A549 (cell line): ENCODE measurements at regions not wholly inside any gene's neighbourhood (a gene's known extent, or its start where the extent isn't known, plus 50 kb on each side); places are given as distances from the start of the nearest gene placed in this dataset.

Source experiments
- ATAC-seq, 2 experiments: fragments of 200-7000 bp in 1 of 2; fragments of >200 bp in 1 of 2; cut with Nextera tagmentation in 1 of 2; cut with Tn5 transposase in 1 of 2; 3 replicates each; pipeline versions ENCODE4 v1.8.0 to v1.9.1; 2018 to 2020; ENCODE audit warnings: mild to moderate bottlenecking in 1 of 2, moderate library complexity in 1 of 2
- CTCF ChIA-PET: fragments of 300-600 bp; sonication (Branson Sonifier 250); formaldehyde crosslinking; extraction: SDS; loops from one replicate; lab custom pipeline; 2021; ENCODE audit warnings: antibody characterized with exemption, inconsistent platforms; lab: Yijun Ruan, JAX
- POLR2A ChIA-PET: fragments of 350-600 bp; formaldehyde crosslinking; extraction: SDS; loops from one replicate; lab custom pipeline; 2021; ENCODE audit warnings: antibody characterized with exemption, inconsistent platforms; lab: Yijun Ruan, JAX
- DNase-seq, 2 experiments: peaks; one replicate each; pipeline versions ENCODE4 v3.0.0 to v3.0.0-alpha.2; 2011 to 2016; ENCODE audit warnings: low read depth in 1 of 2, low spot score in 1 of 2
- FAIRE-seq: peaks from 2 replicates; lab custom pipeline; 2011; peaks lifted over from hg19 to GRCh38; lab: Jason Lieb, UNC
- H3K27ac ChIP-seq, 2 experiments: fragments of >200 bp; sonication (Bioruptor Twin); formaldehyde crosslinking; 3 replicates each; pipeline ENCODE4 v1.5.1; 2016 to 2017
- H3K4me1 ChIP-seq: fragments of >200 bp; sonication (Bioruptor Twin); formaldehyde crosslinking; 3 replicates; pipeline ENCODE4 v1.6.1; 2016
- H3K4me2 ChIP-seq: fragments of >200 bp; sonication (Bioruptor Twin); formaldehyde crosslinking; 3 replicates; pipeline ENCODE4 v1.6.1; 2016
- H3K4me3 ChIP-seq: fragments of >200 bp; sonication (Bioruptor Twin); formaldehyde crosslinking; 3 replicates; pipeline ENCODE4 v1.5.1; 2016
- H3K9me3 ChIP-seq: fragments of >200 bp; sonication (Bioruptor Twin); formaldehyde crosslinking; 3 replicates; pipeline ENCODE4 v1.6.1; 2016
- BHLHE40 ChIP-seq: IDR thresholded peaks from 2 replicates; pipeline ENCODE4 v1.6.1; 2012; ENCODE audit warnings: low read depth, low read length, inconsistent platforms
- CBX2 ChIP-seq: fragments of 200-600 bp; sonication (generic); IDR thresholded peaks from 2 replicates; pipeline ENCODE4 v1.6.1; 2016; ENCODE audit warnings: low read depth, mild to moderate bottlenecking, borderline replicate concordance
- CBX8 ChIP-seq: fragments of 200-600 bp; sonication (generic); IDR thresholded peaks from 2 replicates; pipeline ENCODE4 v1.6.1; 2016
- CEBPB ChIP-seq, 2 experiments: fragments of >200 bp in 1 of 2; sonication (Bioruptor Twin) in 1 of 2; formaldehyde crosslinking in 1 of 2; IDR thresholded peaks; 2 replicates each; pipeline ENCODE4 v1.6.1; 2012 to 2016
- E2F6 ChIP-seq: IDR thresholded peaks from 2 replicates; pipeline ENCODE4 v1.6.1; 2012; ENCODE audit warnings: low read depth, borderline replicate concordance
- EHF ChIP-seq: fragments of 250-450 bp; sonication (Bioruptor Pico); IDR thresholded peaks from 2 replicates; pipeline ENCODE4 v1.5.0; 2020; ENCODE audit warnings: mild to moderate bottlenecking
- EHMT2 ChIP-seq: fragments of 200-600 bp; sonication (generic); IDR thresholded peaks from 2 replicates; pipeline ENCODE4 v1.6.1; 2016; ENCODE audit warnings: antibody characterized with exemption, low read depth, mild to moderate bottlenecking, moderate library complexity
- ESRRA ChIP-seq: fragments of 150-350 bp; IDR thresholded peaks from 2 replicates; pipeline ENCODE4 v1.6.1; 2014; ENCODE audit warnings: mild to moderate bottlenecking, low read length, borderline replicate concordance
- FOSB ChIP-seq: fragments of 250-450 bp; sonication (Bioruptor Pico); IDR thresholded peaks from 2 replicates; pipeline ENCODE4 v1.5.0; 2020; ENCODE audit warnings: mild to moderate bottlenecking, moderate library complexity
- GATA3 ChIP-seq: IDR thresholded peaks from 2 replicates; pipeline ENCODE4 v1.6.1; 2012; ENCODE audit warnings: borderline replicate concordance
- HMGXB4 ChIP-seq: fragments of 250-450 bp; sonication (Bioruptor Pico); IDR thresholded peaks from 2 replicates; pipeline ENCODE4 v1.5.0; 2021; ENCODE audit warnings: mild to moderate bottlenecking, moderate library complexity, borderline replicate concordance
- HOXA7 ChIP-seq: fragments of 250-450 bp; sonication (Bioruptor Pico); IDR thresholded peaks from 2 replicates; pipeline ENCODE4 v1.5.0; 2020; ENCODE audit warnings: mild to moderate bottlenecking, moderate library complexity
- HOXB13 ChIP-seq: fragments of 250-450 bp; sonication (Bioruptor Pico); IDR thresholded peaks from 2 replicates; pipeline ENCODE4 v1.5.0; 2020; ENCODE audit warnings: low read depth, mild to moderate bottlenecking, moderate library complexity
- JUN ChIP-seq, 2 experiments: fragments of >200 bp; sonication (Bioruptor Twin); formaldehyde crosslinking; IDR thresholded peaks; 2 replicates in 1 of 2; 3 replicates in 1 of 2; pipeline ENCODE4 v1.6.1; 2016 to 2017
- JUNB ChIP-seq: fragments of >200 bp; sonication (Bioruptor Twin); formaldehyde crosslinking; IDR thresholded peaks from 2 replicates; pipeline ENCODE4 v1.6.1; 2016
- KDM1A ChIP-seq: fragments of 200-600 bp; sonication (generic); IDR thresholded peaks from 2 replicates; pipeline ENCODE4 v1.6.1; 2016; ENCODE audit warnings: low read depth, mild to moderate bottlenecking
- MAFK ChIP-seq: fragments of 450-650 bp; IDR thresholded peaks from 2 replicates; pipeline ENCODE4 v1.6.1; 2014; ENCODE audit not compliant: partially characterized antibody
- MAZ ChIP-seq: fragments of 150-350 bp; IDR thresholded peaks from 2 replicates; pipeline ENCODE4 v1.6.1; 2014; ENCODE audit warnings: antibody characterized with exemption, low read depth, low read length, borderline replicate concordance
- NFE2L2 ChIP-seq: fragments of 150-350 bp; conservative IDR thresholded peaks from 2 replicates; pipeline ENCODE4 v1.6.1; 2014; ENCODE audit warnings: low read length
- NR3C1 ChIP-seq: fragments of >200 bp; sonication (Bioruptor Twin); formaldehyde crosslinking; IDR thresholded peaks from 3 replicates; pipeline ENCODE4 v1.6.1; 2017
- PBX3 ChIP-seq: IDR thresholded peaks from 2 replicates; pipeline ENCODE4 v1.6.1; 2012
- RARB ChIP-seq: fragments of 250-450 bp; sonication (Bioruptor Pico); IDR thresholded peaks from 2 replicates; pipeline ENCODE4 v1.8.0; 2021; ENCODE audit warnings: mild to moderate bottlenecking, moderate library complexity
- RCOR1 ChIP-seq: fragments of 150-350 bp; IDR thresholded peaks from 2 replicates; pipeline ENCODE4 v1.6.1; 2014; ENCODE audit warnings: antibody characterized with exemption, low read length, low read depth
- RFX5 ChIP-seq: fragments of 450-650 bp; IDR thresholded peaks from 2 replicates; pipeline ENCODE4 v1.7.1; 2014; ENCODE audit warnings: antibody characterized with exemption, mild to moderate bottlenecking, moderate library complexity
- RNF2 ChIP-seq: fragments of 200-600 bp; sonication (generic); IDR thresholded peaks from 2 replicates; pipeline ENCODE4 v1.6.1; 2016; ENCODE audit warnings: low read depth, mild to moderate bottlenecking, antibody characterized with exemption, moderate library complexity, borderline replicate concordance
- SMC3 ChIP-seq: fragments of >200 bp; sonication (Bioruptor Twin); formaldehyde crosslinking; IDR thresholded peaks from 3 replicates; pipeline ENCODE4 v1.6.1; 2018; ENCODE audit warnings: inconsistent platforms
- TFCP2L1 ChIP-seq: fragments of 250-450 bp; sonication (Bioruptor Pico); IDR thresholded peaks from 2 replicates; pipeline ENCODE4 v1.5.0; 2021; ENCODE audit warnings: mild to moderate bottlenecking
- TP53 ChIP-seq: fragments of 250-450 bp; sonication (Bioruptor Pico); IDR thresholded peaks from 2 replicates; pipeline ENCODE4 v1.5.0; 2021; ENCODE audit warnings: mild to moderate bottlenecking, moderate library complexity
- USF2 ChIP-seq: fragments of 450-650 bp; IDR thresholded peaks from 2 replicates; pipeline ENCODE4 v1.6.1; 2014; ENCODE audit warnings: antibody characterized with exemption
- ZNF302 ChIP-seq: fragments of 250-450 bp; sonication (Bioruptor Pico); IDR thresholded peaks from 2 replicates; pipeline ENCODE4 v1.9.0; 2021; ENCODE audit warnings: inconsistent platforms, mild to moderate bottlenecking, moderate library complexity
- ZSCAN20 ChIP-seq: fragments of 250-450 bp; sonication (Bioruptor Pico); IDR thresholded peaks from 2 replicates; pipeline ENCODE4 v1.8.0; 2022; ENCODE audit warnings: mild to moderate bottlenecking, moderate library complexity
- WGBS: methylation state at CpG from one replicate; pipeline ENCODE4 v1.1.6; 2017; ENCODE audit errors: missing lambda C conversion rate; 5-methylcytosine and 5-hydroxymethylcytosine counted together

GRCh38 chr16:5951486-5951885 lies 853.9 kb upstream of the EEF2KMT start:
- 30% methylated on average over 5 of the region's 5 CpGs for WGBS
- FAIRE-seq (no peak), ATAC-seq (no peak), DNase-seq (no peak)
- Histone ChIP-seq H3K4me3 (no peak overlapping the region), H3K9me3 (no peaks in the 10 kb centered on the region), H3K4me2 (no peak overlapping the region), H3K4me1 (no peaks in the 10 kb centered on the region), H3K27ac (no peak overlapping the region)
- no peak for TF ChIP-seq JUNB
- no peak for TF ChIP-seq GATA3
- no peak for TF ChIP-seq BHLHE40
- TF ChIP-seq EHF, result no peak
- TF ChIP-seq HOXB13 (CRISPR knock-in tag), result no peak
- no peak for TF ChIP-seq RFX5
- no peak for TF ChIP-seq KDM1A
- TF ChIP-seq TP53 (CRISPR knock-in tag), result no peak
- TF ChIP-seq RNF2, result no peak
- no peak for TF ChIP-seq JUN (IDR thresholded peaks at IDR 0.05)
- TF ChIP-seq ZSCAN20 (CRISPR knock-in tag), result no peak
- no peak for TF ChIP-seq MAZ
- TF ChIP-seq CBX2, result no peak
- no peak for TF ChIP-seq ZNF302 (CRISPR knock-in tag)
- no peak for TF ChIP-seq HMGXB4 (CRISPR knock-in tag)
- TF ChIP-seq ESRRA, result no peak
- no peak for TF ChIP-seq NR3C1
- no peak for TF ChIP-seq PBX3
- CTCF ChIA-PET, result no interaction called here
- POLR2A ChIA-PET, result no interaction called here

- Histone ChIP-seq H3K4me3 (no peak overlapping the region), H3K4me1 (no peaks in the 10 kb centered on the region), H3K9me3 (no peaks in the 10 kb centered on the region), H3K27ac (no peak overlapping the region), H3K4me2 (no peak overlapping the region)
- DNase-seq, result no peak
- WGBS, result 10% methylated on average over 4 of the region's 4 CpGs
- FAIRE-seq, result no peak
- no peak for TF ChIP-seq BHLHE40
- no peak for TF ChIP-seq KDM1A
- TF ChIP-seq NFE2L2, result no peak
- no peak for TF ChIP-seq TFCP2L1 (CRISPR knock-in tag)
- TF ChIP-seq EHMT2, result no peak
- TF ChIP-seq CBX8, result no peak
- no peak for TF ChIP-seq RCOR1
- no peak for TF ChIP-seq MAFK
- TF ChIP-seq E2F6, result no peak
- no peak for TF ChIP-seq FOSB (CRISPR knock-in tag)
- TF ChIP-seq HOXA7 (CRISPR knock-in tag), result no peak
- no peak for TF ChIP-seq TP53 (CRISPR knock-in tag)
- no peak for TF ChIP-seq RARB (CRISPR knock-in tag)
- TF ChIP-seq HMGXB4 (CRISPR knock-in tag), result no peak
- no peak for TF ChIP-seq USF2
- no peak for TF ChIP-seq ZNF302 (CRISPR knock-in tag)
- no peak for TF ChIP-seq CEBPB (IDR thresholded peaks at IDR 0.05)
- TF ChIP-seq SMC3, result no peak
- TF ChIP-seq NR3C1, result no peak
- no peak for ATAC-seq
- ChIA-PET CTCF (no interaction called here), POLR2A (no interaction called here)
Measured at GRCh38 chr16:5944971-5945370, 847.4 kb upstream of the EEF2KMT start.
